GM23248 (cell line): ENCODE measurements at regions not wholly inside any gene's neighbourhood (a gene's known extent, or its start where the extent isn't known, plus 50 kb on each side); places are given as distances from the start of the nearest gene placed in this dataset.

Source experiments
- EZH2 ChIP-seq: fragments of 200-600 bp; sonication (generic); IDR thresholded peaks from 2 replicates; pipeline ENCODE4 v1.6.1; 2018; ENCODE audit warnings: antibody characterized with exemption, mild to moderate bottlenecking; ENCODE audit not compliant: insufficient read depth, poor library complexity, severe bottlenecking
- EZH2phosphoT487 ChIP-seq: fragments of 200-600 bp; sonication (generic); IDR thresholded peaks from 2 replicates; pipeline ENCODE4 v1.6.1; 2018; ENCODE audit warnings: antibody characterized with exemption, moderate library complexity, mild to moderate bottlenecking, low read depth; ENCODE audit not compliant: insufficient read depth

GRCh38 chr6:68468244-68468884 lies 166.7 kb upstream of the ADGRB3 start:
- TF ChIP-seq EZH2phosphoT487 (no peak), EZH2 (no peak)
